Vagina (tissue), 2 donors: ENCODE measurements at regions not wholly inside any gene's neighbourhood (a gene's known extent, or its start where the extent isn't known, plus 50 kb on each side); places are given as distances from the start of the nearest gene placed in this dataset.

Experiments used
- POLR2A ChIP-seq, 2 donors: fragments of 450-650 bp; IDR thresholded peaks; one replicate each; pipeline ENCODE4 v1.6.1; 2017; ENCODE audit warnings: antibody characterized with exemption in 2 of 2, mild to moderate bottlenecking in 2 of 2, moderate library complexity in 2 of 2
- POLR2AphosphoS5 ChIP-seq, 2 donors: sonication (generic); formaldehyde crosslinking; IDR thresholded peaks; one replicate each; pipeline ENCODE4 v1.9.0; 2017; ENCODE audit warnings: antibody characterized with exemption in 2 of 2, mild to moderate bottlenecking in 2 of 2, low read depth in 1 of 2; ENCODE audit not compliant: insufficient read depth in 1 of 2
- TF ChIP-seq, protein P1 (sequence below), 3 experiments: fragments of 450-650 bp in 2 of 3; fragments of 200-600 bp in 1 of 3; sonication (generic) in 1 of 3; IDR thresholded peaks; one replicate each; pipeline ENCODE4 v1.5.1; 2017 to 2019; ENCODE audit warnings: antibody characterized with exemption in 3 of 3, mild to moderate bottlenecking in 2 of 3, moderate library complexity in 2 of 3

GRCh38 chr11:80815752-80816453 lies 1375.1 kb upstream of the TENM4 start:
- TF ChIP-seq, protein P1, sequence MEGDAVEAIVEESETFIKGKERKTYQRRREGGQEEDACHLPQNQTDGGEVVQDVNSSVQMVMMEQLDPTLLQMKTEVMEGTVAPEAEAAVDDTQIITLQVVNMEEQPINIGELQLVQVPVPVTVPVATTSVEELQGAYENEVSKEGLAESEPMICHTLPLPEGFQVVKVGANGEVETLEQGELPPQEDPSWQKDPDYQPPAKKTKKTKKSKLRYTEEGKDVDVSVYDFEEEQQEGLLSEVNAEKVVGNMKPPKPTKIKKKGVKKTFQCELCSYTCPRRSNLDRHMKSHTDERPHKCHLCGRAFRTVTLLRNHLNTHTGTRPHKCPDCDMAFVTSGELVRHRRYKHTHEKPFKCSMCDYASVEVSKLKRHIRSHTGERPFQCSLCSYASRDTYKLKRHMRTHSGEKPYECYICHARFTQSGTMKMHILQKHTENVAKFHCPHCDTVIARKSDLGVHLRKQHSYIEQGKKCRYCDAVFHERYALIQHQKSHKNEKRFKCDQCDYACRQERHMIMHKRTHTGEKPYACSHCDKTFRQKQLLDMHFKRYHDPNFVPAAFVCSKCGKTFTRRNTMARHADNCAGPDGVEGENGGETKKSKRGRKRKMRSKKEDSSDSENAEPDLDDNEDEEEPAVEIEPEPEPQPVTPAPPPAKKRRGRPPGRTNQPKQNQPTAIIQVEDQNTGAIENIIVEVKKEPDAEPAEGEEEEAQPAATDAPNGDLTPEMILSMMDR (IDR thresholded peaks at IDR 0.05): no peak
- TF ChIP-seq POLR2AphosphoS5 (IDR thresholded peaks at IDR 0.05; ENCODE audit: insufficient read depth in 1 of 2, low read depth in 1 of 2) (no peak), POLR2A (IDR thresholded peaks at IDR 0.05) (no peak)
